HepG2 (cell line): ENCODE measurements at regions not wholly inside any gene's neighbourhood (a gene's known extent, or its start where the extent isn't known, plus 50 kb on each side); places are given as distances from the start of the nearest gene placed in this dataset.
A peak's percentile ranks its signal among the peaks of the same experiment; 100 is the strongest.

Source experiments
- CTCF ChIP-seq: sonication (generic); formaldehyde crosslinking; IDR thresholded peaks from 2 replicates; pipeline ENCODE4 v1.5.0; 2020; ENCODE audit warnings: mild to moderate bottlenecking, missing genetic modification reagents, moderate library complexity
- DMTF1 ChIP-seq: sonication (generic); formaldehyde crosslinking; IDR thresholded peaks from 2 replicates; pipeline ENCODE4 v1.4.0; 2020; ENCODE audit warnings: mild to moderate bottlenecking, missing genetic modification reagents
- NCOR1 ChIP-seq: fragments of 200-600 bp; sonication (generic); IDR thresholded peaks from 2 replicates; pipeline ENCODE4 v1.7.0; 2017; ENCODE audit warnings: antibody characterized with exemption, low read length, borderline replicate concordance
- POLR2AphosphoS5 ChIP-seq: IDR thresholded peaks from 2 replicates; pipeline ENCODE4 v1.6.1; 2012; ENCODE audit warnings: low read depth, low read length
- THYN1 ChIP-seq: sonication (generic); formaldehyde crosslinking; IDR thresholded peaks from 2 replicates; pipeline ENCODE4 v1.8.1; 2023; ENCODE audit warnings: low read depth, mild to moderate bottlenecking, moderate library complexity, missing genetic modification reagents, borderline replicate concordance
- ZNF33A ChIP-seq: sonication (generic); formaldehyde crosslinking; IDR thresholded peaks from 2 replicates; pipeline ENCODE4 v1.5.1; 2020; ENCODE audit warnings: missing genetic modification reagents, mild to moderate bottlenecking, moderate library complexity, borderline replicate concordance
- ZNF646 ChIP-seq: sonication (generic); formaldehyde crosslinking; IDR thresholded peaks from 2 replicates; pipeline ENCODE4 v1.9.0; 2021; ENCODE audit warnings: mild to moderate bottlenecking, missing genetic modification reagents
- TF ChIP-seq, protein P1 (sequence below): IDR thresholded peaks from 2 replicates; pipeline ENCODE4 v1.6.1; 2016; ENCODE audit warnings: missing compliant biosample characterization, missing genetic modification reagents, borderline replicate concordance
- TF ChIP-seq, protein P2 (sequence below): sonication (generic); formaldehyde crosslinking; IDR thresholded peaks from 2 replicates; pipeline ENCODE4 v1.5.1; 2020; ENCODE audit warnings: mild to moderate bottlenecking, missing genetic modification reagents, moderate library complexity

DNA sequence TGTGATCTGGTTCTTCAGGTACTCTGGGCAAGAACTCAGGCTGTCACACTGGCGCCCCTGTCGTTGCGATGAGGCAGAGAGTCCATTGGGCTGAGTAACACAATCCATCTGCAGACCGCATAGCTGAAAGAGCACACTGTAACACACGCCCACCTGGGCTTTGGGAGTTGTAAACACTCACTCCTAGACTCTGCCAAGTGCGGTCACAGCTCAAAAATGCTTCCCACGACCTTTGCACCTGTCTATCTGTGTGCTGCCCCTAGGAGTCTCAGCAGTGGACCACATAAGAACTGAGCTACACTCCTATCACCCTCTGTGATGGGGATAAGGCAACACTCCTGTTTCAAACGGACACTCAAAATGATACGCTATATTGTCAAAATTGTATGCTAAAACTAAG, 2028.3 kb downstream of the PCDH7 start (continued):
- no peak for TF ChIP-seq ZNF646 (CRISPR knock-in tag)
- TF ChIP-seq, protein P1, sequence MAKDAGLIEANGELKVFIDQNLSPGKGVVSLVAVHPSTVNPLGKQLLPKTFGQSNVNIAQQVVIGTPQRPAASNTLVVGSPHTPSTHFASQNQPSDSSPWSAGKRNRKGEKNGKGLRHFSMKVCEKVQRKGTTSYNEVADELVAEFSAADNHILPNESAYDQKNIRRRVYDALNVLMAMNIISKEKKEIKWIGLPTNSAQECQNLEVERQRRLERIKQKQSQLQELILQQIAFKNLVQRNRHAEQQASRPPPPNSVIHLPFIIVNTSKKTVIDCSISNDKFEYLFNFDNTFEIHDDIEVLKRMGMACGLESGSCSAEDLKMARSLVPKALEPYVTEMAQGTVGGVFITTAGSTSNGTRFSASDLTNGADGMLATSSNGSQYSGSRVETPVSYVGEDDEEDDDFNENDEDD (CRISPR knock-in tag), result no peak
- TF ChIP-seq NCOR1, result 0 out of 2 replicates have a peak, but pooled peaks have one; percentile 54
- TF ChIP-seq POLR2AphosphoS5, result no peak
- TF ChIP-seq DMTF1 (CRISPR knock-in tag), result no peak
- TF ChIP-seq, protein P2, sequence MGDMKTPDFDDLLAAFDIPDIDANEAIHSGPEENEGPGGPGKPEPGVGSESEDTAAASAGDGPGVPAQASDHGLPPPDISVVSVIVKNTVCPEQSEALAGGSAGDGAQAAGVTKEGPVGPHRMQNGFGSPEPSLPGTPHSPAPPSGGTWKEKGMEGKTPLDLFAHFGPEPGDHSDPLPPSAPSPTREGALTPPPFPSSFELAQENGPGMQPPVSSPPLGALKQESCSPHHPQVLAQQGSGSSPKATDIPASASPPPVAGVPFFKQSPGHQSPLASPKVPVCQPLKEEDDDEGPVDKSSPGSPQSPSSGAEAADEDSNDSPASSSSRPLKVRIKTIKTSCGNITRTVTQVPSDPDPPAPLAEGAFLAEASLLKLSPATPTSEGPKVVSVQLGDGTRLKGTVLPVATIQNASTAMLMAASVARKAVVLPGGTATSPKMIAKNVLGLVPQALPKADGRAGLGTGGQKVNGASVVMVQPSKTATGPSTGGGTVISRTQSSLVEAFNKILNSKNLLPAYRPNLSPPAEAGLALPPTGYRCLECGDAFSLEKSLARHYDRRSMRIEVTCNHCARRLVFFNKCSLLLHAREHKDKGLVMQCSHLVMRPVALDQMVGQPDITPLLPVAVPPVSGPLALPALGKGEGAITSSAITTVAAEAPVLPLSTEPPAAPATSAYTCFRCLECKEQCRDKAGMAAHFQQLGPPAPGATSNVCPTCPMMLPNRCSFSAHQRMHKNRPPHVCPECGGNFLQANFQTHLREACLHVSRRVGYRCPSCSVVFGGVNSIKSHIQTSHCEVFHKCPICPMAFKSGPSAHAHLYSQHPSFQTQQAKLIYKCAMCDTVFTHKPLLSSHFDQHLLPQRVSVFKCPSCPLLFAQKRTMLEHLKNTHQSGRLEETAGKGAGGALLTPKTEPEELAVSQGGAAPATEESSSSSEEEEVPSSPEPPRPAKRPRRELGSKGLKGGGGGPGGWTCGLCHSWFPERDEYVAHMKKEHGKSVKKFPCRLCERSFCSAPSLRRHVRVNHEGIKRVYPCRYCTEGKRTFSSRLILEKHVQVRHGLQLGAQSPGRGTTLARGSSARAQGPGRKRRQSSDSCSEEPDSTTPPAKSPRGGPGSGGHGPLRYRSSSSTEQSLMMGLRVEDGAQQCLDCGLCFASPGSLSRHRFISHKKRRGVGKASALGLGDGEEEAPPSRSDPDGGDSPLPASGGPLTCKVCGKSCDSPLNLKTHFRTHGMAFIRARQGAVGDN (CRISPR knock-in tag), result no peak
- TF ChIP-seq THYN1, result no peak
- TF ChIP-seq ZNF33A, result no peak
- TF ChIP-seq CTCF (CRISPR knock-in tag), result peak; percentile 36
